ENCODE measurements at regions not wholly inside any gene's neighbourhood (a gene's known extent, or its start where the extent isn't known, plus 50 kb on each side); places are given as distances from the start of the nearest gene placed in this dataset.

GRCh38 chr16:86994651-86995171, 322.5 kb downstream of the C16orf95 start:
- 14% methylated on average over 12 of the region's 12 CpGs for whole genome bisulfite sequencing (ENCODE audit: insufficient coverage, insufficient replicate concordance, low lambda C conversion rate, missing lambda C conversion rate)
- Histone ChIP-seq H3K4me2 (ENCODE audit: control insufficient read depth, insufficient read depth) (no peak overlapping the region), H3K9ac (ENCODE audit: control insufficient read depth, insufficient read depth, low read length) (no peak overlapping the region), H2AFZ (ENCODE audit: control insufficient read depth, low read depth, low read length) (no peak overlapping the region), H3K9me3 (replicated peaks; ENCODE audit: control insufficient read depth, insufficient read depth, low read length) (no peaks in the 10 kb centered on the region), H3K4me1 (ENCODE audit: control insufficient read depth, insufficient read depth, low read length) (no peaks in the 10 kb centered on the region), H3K27ac (ENCODE audit: control insufficient read depth, insufficient read depth) (no peak overlapping the region), H4K20me1 (ENCODE audit: control insufficient read depth, insufficient read depth) (no peaks in the 10 kb centered on the region), H3K27me3 (replicated peaks in 1 of 2; ENCODE audit: control insufficient read depth in 2 of 2, insufficient read depth in 2 of 2, low read length in 1 of 2) (no peaks in the 10 kb centered on the region; a peak in 1 of 4 replicates), H3K36me3 (ENCODE audit: control insufficient read depth in 2 of 2, insufficient read depth in 2 of 2, low read length in 1 of 2) (no peaks in the 10 kb centered on the region), H3K79me2 (ENCODE audit: control insufficient read depth, insufficient read depth, low read length) (no peaks in the 10 kb centered on the region), H3K4me3 (no peak overlapping the region)
- intact Hi-C loops (cut with micrococcal nuclease; ENCODE audit: unreplicated experiment) (no loop called here), in situ Hi-C loops (cut with MboI) (no loop called here)
- ATAC-seq, result no peak
- CTCF ChIA-PET, result no interaction called here
- RAD21 ChIA-PET (ENCODE audit: unreplicated experiment), result no interaction called here
- POLR2A ChIA-PET, result no interaction called here
- SMC1A ChIA-PET (ENCODE audit: uncharacterized antibody, unreplicated experiment), result no interaction called here
- no TSS peak for BruUV-seq (replicated peaks)
- no peak for FAIRE-seq
- TF ChIP-seq TARDBP (IDR thresholded peaks at IDR 0.05; ENCODE audit: borderline replicate concordance), result no peak
- TF ChIP-seq SPI1 (IDR thresholded peaks at IDR 0.05; ENCODE audit: borderline replicate concordance, insufficient read depth, low read depth, low read length), result no peak
- no peak for TF ChIP-seq BCLAF1 (IDR thresholded peaks at IDR 0.05)
- no peak for DNase-seq (ENCODE audit: low read depth, low spot score)

- no peak for TF ChIP-seq CTCF (IDR thresholded peaks at IDR 0.05 in 2 of 3, conservative IDR thresholded peaks at IDR 0.05 in 1 of 3; ENCODE audit: control insufficient read depth in 2 of 3, extremely low read depth in 1 of 3, insufficient read depth in 1 of 3, low read depth in 3 of 3, low read length in 3 of 3)
- TF ChIP-seq PAX5 (IDR thresholded peaks at IDR 0.05; ENCODE audit: borderline replicate concordance, low read depth, low read length), result no peak
- TF ChIP-seq PBX3 (IDR thresholded peaks at IDR 0.05; ENCODE audit: insufficient replicate concordance, low read depth, low read length), result no peak
- no peak for TF ChIP-seq YY1 (IDR thresholded peaks at IDR 0.05; ENCODE audit: low read depth, low read length)
- TF ChIP-seq MYB (IDR thresholded peaks at IDR 0.05; ENCODE audit: borderline replicate concordance, low read depth, low read length), result no peak
- TF ChIP-seq POU2F2 (IDR thresholded peaks at IDR 0.05; ENCODE audit: borderline replicate concordance, low read depth, low read length), result no peak
- WGBS (ENCODE audit: insufficient coverage, insufficient replicate concordance, low lambda C conversion rate, missing lambda C conversion rate), result 55% methylated on average over 15 of the region's 15 CpGs
Observed at GRCh38 chr16:86995456-86995855, 321.7 kb downstream of the C16orf95 start.

More at GRCh38 chr16:86995456-86995855, 321.7 kb downstream of the C16orf95 start:
- ATAC-seq, result no peak
- Histone ChIP-seq H3K9ac (ENCODE audit: control insufficient read depth, insufficient read depth, low read length) (no peak overlapping the region), H3K4me3 (no peak overlapping the region), H3K4me1 (ENCODE audit: control insufficient read depth, insufficient read depth, low read length) (no peaks in the 10 kb centered on the region), H3K9me3 (replicated peaks; ENCODE audit: control insufficient read depth, insufficient read depth, low read length) (no peaks in the 10 kb centered on the region), H3K79me2 (ENCODE audit: control insufficient read depth, insufficient read depth, low read length) (no peaks in the 10 kb centered on the region), H3K4me2 (ENCODE audit: control insufficient read depth, insufficient read depth) (no peak overlapping the region), H3K27ac (ENCODE audit: control insufficient read depth, insufficient read depth) (no peak overlapping the region), H4K20me1 (ENCODE audit: control insufficient read depth, insufficient read depth) (no peaks in the 10 kb centered on the region), H3K27me3 (replicated peaks in 1 of 2; ENCODE audit: control insufficient read depth in 2 of 2, insufficient read depth in 2 of 2, low read length in 1 of 2) (no peaks in the 10 kb centered on the region; a peak in 1 of 4 replicates), H3K36me3 (ENCODE audit: control insufficient read depth in 2 of 2, insufficient read depth in 2 of 2, low read length in 1 of 2) (no peaks in the 10 kb centered on the region), H2AFZ (ENCODE audit: control insufficient read depth, low read depth, low read length) (no peak overlapping the region)
- DNase-seq (ENCODE audit: low read depth, low spot score), result no peak
- in situ Hi-C loops (cut with MboI) (no loop called here), intact Hi-C loops (cut with micrococcal nuclease; ENCODE audit: unreplicated experiment) (no loop called here)
- CTCF ChIA-PET, result no interaction called here
- BruUV-seq (replicated peaks), result no TSS peak
- FAIRE-seq, result no peak
- POLR2A ChIA-PET, result no interaction called here
- SMC1A ChIA-PET (ENCODE audit: uncharacterized antibody, unreplicated experiment), result no interaction called here
- RAD21 ChIA-PET (ENCODE audit: unreplicated experiment), result no interaction called here
